ENCODE measurements at regions not wholly inside any gene's neighbourhood (a gene's known extent, or its start where the extent isn't known, plus 50 kb on each side); places are given as distances from the start of the nearest gene placed in this dataset.

GRCh38 chr17:68172461-68172954, 75.3 kb upstream of the AMZ2 start:
- DNase-seq (ENCODE audit: low read depth in 2 of 2): peak; percentile 38 to 62
- H3K79me2 ChIP-seq (ENCODE audit: control insufficient read depth, insufficient read depth, low read length): no peaks in the 10 kb centered on the region

DNA sequence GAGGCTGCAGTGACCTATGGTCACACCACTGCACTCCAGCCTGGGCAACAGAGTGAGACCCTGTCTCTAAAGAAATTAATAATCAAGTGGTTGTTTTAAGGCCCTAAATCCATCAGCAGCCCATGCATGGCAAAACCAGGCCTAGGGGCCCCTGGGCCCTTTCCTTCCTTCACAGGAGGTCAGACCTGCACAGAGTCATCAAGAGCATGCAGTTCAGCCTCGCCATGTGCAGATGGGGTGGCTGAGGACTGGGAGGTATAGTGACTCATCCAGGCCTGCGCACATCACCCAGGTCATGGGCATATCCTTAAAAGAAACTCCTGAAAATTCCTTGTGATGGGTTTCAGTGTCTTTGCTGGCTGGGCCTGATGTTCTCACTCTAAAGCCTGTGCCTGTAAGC, 72.4 kb upstream of the AMZ2 start:
- Histone ChIP-seq H3K4me3 (replicated peaks in 1 of 4; ENCODE audit: control extremely low read depth in 1 of 4, insufficient read depth in 1 of 4, low read depth in 3 of 4, low read length in 4 of 4) (no peak overlapping the region), H3K4me1 (ENCODE audit: control insufficient read depth, extremely low read depth, insufficient read depth, low read length) (no peaks in the 10 kb centered on the region), H3K9ac (ENCODE audit: insufficient read depth, low read length) (no peak overlapping the region), H2AFZ (ENCODE audit: low read length) (no peak overlapping the region), H3K79me2 (ENCODE audit: control insufficient read depth, insufficient read depth, low read length) (no peaks in the 10 kb centered on the region), H3K9me3 (ENCODE audit: control insufficient read depth, insufficient read depth, low read depth, low read length) (no peaks in the 10 kb centered on the region), H3K27me3 (ENCODE audit: control insufficient read depth, insufficient read depth, low read length) (no peaks in the 10 kb centered on the region), H3K4me2 (ENCODE audit: extremely low read depth, insufficient read depth, low read length) (no peak overlapping the region), H3K27ac (ENCODE audit: insufficient read depth, low read length) (no peak overlapping the region), H4K20me1 (ENCODE audit: control insufficient read depth, extremely low read depth, insufficient read depth, low read length) (no peaks in the 10 kb centered on the region), H3K36me3 (ENCODE audit: control insufficient read depth, insufficient read depth, low read length) (no peaks in the 10 kb centered on the region)
- DNase-seq (ENCODE audit: low read depth in 2 of 2): no peak
- TF ChIP-seq EZH2 (IDR thresholded peaks at IDR 0.05; ENCODE audit: low read length, missing control alignments): no peak
- no peak for TF ChIP-seq CTCF (conservative IDR thresholded peaks at IDR 0.05 in 1 of 2, IDR thresholded peaks at IDR 0.05 in 1 of 2; ENCODE audit: low read depth in 1 of 2, low read length in 2 of 2)

More at GRCh38 chr17:68172461-68172954, 75.3 kb upstream of the AMZ2 start:
- Histone ChIP-seq H4K20me1 (ENCODE audit: control insufficient read depth, extremely low read depth, insufficient read depth, low read length) (no peaks in the 10 kb centered on the region), H3K27me3 (ENCODE audit: control insufficient read depth, insufficient read depth, low read length) (no peaks in the 10 kb centered on the region), H3K4me1 (ENCODE audit: control insufficient read depth, extremely low read depth, insufficient read depth, low read length) (no peaks in the 10 kb centered on the region), H3K36me3 (ENCODE audit: control insufficient read depth, insufficient read depth, low read length) (no peaks in the 10 kb centered on the region), H3K4me2 (ENCODE audit: extremely low read depth, insufficient read depth, low read length) (no peak overlapping the region), H3K9me3 (ENCODE audit: control insufficient read depth, insufficient read depth, low read depth, low read length) (no peaks in the 10 kb centered on the region), H3K9ac (ENCODE audit: insufficient read depth, low read length) (no peak overlapping the region), H2AFZ (ENCODE audit: low read length) (no peak overlapping the region), H3K4me3 (replicated peaks in 1 of 4; ENCODE audit: control extremely low read depth in 1 of 4, insufficient read depth in 1 of 4, low read depth in 3 of 4, low read length in 4 of 4) (no peak overlapping the region), H3K27ac (ENCODE audit: insufficient read depth, low read length) (no peak overlapping the region)
- TF ChIP-seq EZH2 (IDR thresholded peaks at IDR 0.05; ENCODE audit: low read length, missing control alignments): no peak
- peak; percentile 97 to 98 for TF ChIP-seq CTCF (conservative IDR thresholded peaks at IDR 0.05 in 1 of 2, IDR thresholded peaks at IDR 0.05 in 1 of 2; ENCODE audit: low read depth in 1 of 2, low read length in 2 of 2)

DNA sequence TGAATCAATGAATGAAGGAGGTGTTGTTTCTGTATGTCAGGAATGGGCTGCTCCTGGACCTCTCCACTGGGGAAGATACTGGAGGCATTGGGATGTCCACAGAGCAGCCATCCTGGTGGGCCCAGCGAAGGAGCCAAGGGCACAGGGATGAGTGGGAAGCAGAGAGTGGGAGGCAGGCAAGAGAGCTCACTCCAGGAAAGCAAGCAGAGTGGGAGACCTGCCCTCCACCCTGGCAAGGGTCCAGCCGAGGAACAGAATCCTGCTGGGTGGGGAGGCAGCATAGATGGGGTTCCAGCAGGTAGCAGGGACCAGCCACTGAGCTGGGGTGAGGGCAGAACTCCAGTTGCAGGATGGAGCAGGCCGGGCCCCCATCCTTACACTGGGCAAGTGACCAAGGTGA, 71.9 kb upstream of the AMZ2 start:
- no peak for TF ChIP-seq CTCF (conservative IDR thresholded peaks at IDR 0.05 in 1 of 2, IDR thresholded peaks at IDR 0.05 in 1 of 2; ENCODE audit: low read depth in 1 of 2, low read length in 2 of 2)
- TF ChIP-seq EZH2 (IDR thresholded peaks at IDR 0.05; ENCODE audit: low read length, missing control alignments): no peak
- Histone ChIP-seq H3K36me3 (ENCODE audit: control insufficient read depth, insufficient read depth, low read length) (no peaks in the 10 kb centered on the region), H3K27ac (ENCODE audit: insufficient read depth, low read length) (no peak overlapping the region), H3K4me2 (ENCODE audit: extremely low read depth, insufficient read depth, low read length) (no peak overlapping the region), H3K4me3 (replicated peaks in 1 of 4; ENCODE audit: control extremely low read depth in 1 of 4, insufficient read depth in 1 of 4, low read depth in 3 of 4, low read length in 4 of 4) (no peak overlapping the region), H3K27me3 (ENCODE audit: control insufficient read depth, insufficient read depth, low read length) (no peaks in the 10 kb centered on the region), H3K9ac (ENCODE audit: insufficient read depth, low read length) (no peak overlapping the region), H4K20me1 (ENCODE audit: control insufficient read depth, extremely low read depth, insufficient read depth, low read length) (no peaks in the 10 kb centered on the region), H2AFZ (ENCODE audit: low read length) (no peak overlapping the region), H3K4me1 (ENCODE audit: control insufficient read depth, extremely low read depth, insufficient read depth, low read length) (no peaks in the 10 kb centered on the region), H3K79me2 (ENCODE audit: control insufficient read depth, insufficient read depth, low read length) (no peaks in the 10 kb centered on the region), H3K9me3 (ENCODE audit: control insufficient read depth, insufficient read depth, low read depth, low read length) (no peaks in the 10 kb centered on the region)
- no peak for DNase-seq (ENCODE audit: low read depth in 2 of 2)

Measured in fibroblast of lung (primary cell).